Heart left ventricle (tissue), 16 donors: ENCODE measurements at regions not wholly inside any gene's neighbourhood (a gene's known extent, or its start where the extent isn't known, plus 50 kb on each side); places are given as distances from the start of the nearest gene placed in this dataset.

Source experiments
- ATAC-seq, 4 donors: fragments of 200-7000 bp; cut with Tn5 transposase; one replicate each; pipeline ENCODE4 v1.9.1; 2020 to 2022; ENCODE audit warnings: moderate library complexity in 4 of 4, mild to moderate bottlenecking in 3 of 4, moderate number of reproducible peaks in 1 of 4
- DNase-seq, 5 donors: peaks; one replicate each; pipeline ENCODE4 v3.0.0-alpha.2; 2020
- H3K27ac ChIP-seq, 12 donors: fragments of 200-600 bp; sonication (generic) in 4 of 12; one replicate each; pipeline versions ENCODE4 v1.5.0 to v1.8.0; 2016 to 2022; ENCODE audit warnings: mild to moderate bottlenecking in 2 of 12
- H3K27me3 ChIP-seq, 9 donors: fragments of 200-600 bp; sonication (generic) in 2 of 9; one replicate each; pipeline versions ENCODE4 v1.5.1 to v1.8.0; 2016 to 2022; ENCODE audit warnings: mild to moderate bottlenecking in 3 of 9
- H3K36me3 ChIP-seq, 9 donors: fragments of 200-600 bp; sonication (generic) in 2 of 9; one replicate each; pipeline versions ENCODE4 v1.5.0 to v1.8.0; 2018 to 2022; ENCODE audit warnings: mild to moderate bottlenecking in 2 of 9
- H3K4me1 ChIP-seq, 12 donors: fragments of 200-600 bp; sonication (generic) in 4 of 12; one replicate each; pipeline versions ENCODE4 v1.5.0 to v1.8.0; 2016 to 2022; ENCODE audit warnings: mild to moderate bottlenecking in 3 of 12
- H3K4me3 ChIP-seq, 12 donors: fragments of 200-600 bp; sonication (generic) in 4 of 12; one replicate each; pipeline versions ENCODE4 v1.5.0 to v1.8.0; 2017 to 2022; ENCODE audit warnings: mild to moderate bottlenecking in 9 of 12, moderate library complexity in 4 of 12
- H3K9me3 ChIP-seq, 12 donors: fragments of 200-600 bp; sonication (generic) in 4 of 12; one replicate each; pipeline versions ENCODE4 v1.5.0 to v1.8.0; 2016 to 2022; ENCODE audit warnings: mild to moderate bottlenecking in 1 of 12
- POLR2A ChIP-seq, 2 donors: fragments of 450-650 bp; IDR thresholded peaks; one replicate each; pipeline ENCODE4 v1.6.1; 2017; ENCODE audit warnings: antibody characterized with exemption in 2 of 2, mild to moderate bottlenecking in 2 of 2, moderate library complexity in 2 of 2
- WGBS, 4 donors: extraction: QIAGEN DNeasy Blood & Tissue Kit in 2 of 4; methylation state at CpG; one replicate each; pipeline versions ENCODE4 v1.1.5 to v1.1.7; 2013 to 2018; 5-methylcytosine and 5-hydroxymethylcytosine counted together
- intact Hi-C, 10 donors: fragments of 100-400 bp; cut with DNase I; formaldehyde crosslinking; loops; one replicate each; pipeline versions ENCODE4 v1.11.1 to v1.14.2; 2022
- TF ChIP-seq, protein P1 (sequence below), 12 donors: fragments of 200-600 bp; sonication (generic) in 4 of 12; IDR thresholded peaks; one replicate each; pipeline versions ENCODE4 v1.5.0 to v1.8.0; 2018 to 2022; ENCODE audit warnings: antibody characterized with exemption in 12 of 12, mild to moderate bottlenecking in 5 of 12
- donor health status: ischemic (EF 13 %, LVEDD 7.1; RV severe dilation, severe dysfunction).
- donor health status: healthy with polysubstance abuse.
- donor health status: DM: no; HTN: yes; CAD: no.
- donor health status: DM: no; HTN: no; CAD: no.
- donor health status: ischemic (EF 25% LVEDD 6.9; RV normal size, moderate dysfunction).
- donor health status: ischemic (EF 25% LVEDD 5.7; RV mildly dilated, moderate dysfunction).
- donor health status: healthy.
- donor health status: DM: yes; HTN: yes; CAD: no.
- donor health status: ischemic (EF 35%, LVEDD 5.7; RV mildly dilated, moderate dysfunction).
- donor health status: nonischemic (EF 11% LVEDD 7.7; RV severe dilation, severe dysfunction).
- donor health status: DM: yes; HTN: yes; CAD: no.
- donor health status: PGD.
- donor health status: ischemic (EF 29% LVEDD 5.4; RV normal size, mild dysfunction).
- donor health status: nonischemic (EF 23%, LVEDD 6.1; RV moderate dilation, normal function).

DNA sequence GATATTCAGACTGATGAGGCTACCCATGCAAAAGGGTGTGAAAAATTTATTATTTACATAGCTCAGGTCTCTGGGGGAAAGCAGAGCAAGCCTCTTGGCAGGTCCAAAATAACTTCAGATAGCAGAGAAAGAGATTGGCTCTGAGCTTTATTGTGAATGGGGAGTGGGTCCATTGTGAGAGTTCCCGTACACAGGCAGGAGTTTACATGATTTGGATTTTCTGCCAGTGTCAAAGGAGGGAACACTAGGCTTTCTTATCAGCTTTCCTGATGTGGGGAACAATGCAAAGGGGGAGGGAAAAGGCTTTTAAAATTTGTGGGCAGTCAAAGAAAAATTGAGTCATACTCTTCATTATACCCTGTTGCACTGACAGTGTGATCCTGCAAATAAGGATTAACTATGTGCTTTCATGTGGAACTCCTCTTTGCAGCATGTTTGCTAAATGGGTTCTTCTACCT lies 615.0 kb upstream of the RIOK2 start:
- H3K4me3 ChIP-seq: no peak overlapping the region
- H3K9me3 ChIP-seq: peaks cover 0 to 4% (median 0%) of the 10 kb centered on the region in 12 donors
- no peak overlapping the region for H3K27ac ChIP-seq
- DNase-seq (no peak), ATAC-seq (no peak)
- no peaks in the 10 kb centered on the region for H3K36me3 ChIP-seq
- 21 to 41% (median 34%) methylated on average over 1 of the region's 1 CpG for WGBS, 4 donors
- TF ChIP-seq POLR2A (IDR thresholded peaks at IDR 0.05): no peak
- TF ChIP-seq, protein P1, sequence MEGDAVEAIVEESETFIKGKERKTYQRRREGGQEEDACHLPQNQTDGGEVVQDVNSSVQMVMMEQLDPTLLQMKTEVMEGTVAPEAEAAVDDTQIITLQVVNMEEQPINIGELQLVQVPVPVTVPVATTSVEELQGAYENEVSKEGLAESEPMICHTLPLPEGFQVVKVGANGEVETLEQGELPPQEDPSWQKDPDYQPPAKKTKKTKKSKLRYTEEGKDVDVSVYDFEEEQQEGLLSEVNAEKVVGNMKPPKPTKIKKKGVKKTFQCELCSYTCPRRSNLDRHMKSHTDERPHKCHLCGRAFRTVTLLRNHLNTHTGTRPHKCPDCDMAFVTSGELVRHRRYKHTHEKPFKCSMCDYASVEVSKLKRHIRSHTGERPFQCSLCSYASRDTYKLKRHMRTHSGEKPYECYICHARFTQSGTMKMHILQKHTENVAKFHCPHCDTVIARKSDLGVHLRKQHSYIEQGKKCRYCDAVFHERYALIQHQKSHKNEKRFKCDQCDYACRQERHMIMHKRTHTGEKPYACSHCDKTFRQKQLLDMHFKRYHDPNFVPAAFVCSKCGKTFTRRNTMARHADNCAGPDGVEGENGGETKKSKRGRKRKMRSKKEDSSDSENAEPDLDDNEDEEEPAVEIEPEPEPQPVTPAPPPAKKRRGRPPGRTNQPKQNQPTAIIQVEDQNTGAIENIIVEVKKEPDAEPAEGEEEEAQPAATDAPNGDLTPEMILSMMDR (IDR thresholded peaks at IDR 0.05): no peak
- intact Hi-C loops: no loop called here
- H3K27me3 ChIP-seq: no peaks in the 10 kb centered on the region
- H3K4me1 ChIP-seq: peaks cover 0 to 3% (median 0%) of the 10 kb centered on the region in 12 donors

DNA sequence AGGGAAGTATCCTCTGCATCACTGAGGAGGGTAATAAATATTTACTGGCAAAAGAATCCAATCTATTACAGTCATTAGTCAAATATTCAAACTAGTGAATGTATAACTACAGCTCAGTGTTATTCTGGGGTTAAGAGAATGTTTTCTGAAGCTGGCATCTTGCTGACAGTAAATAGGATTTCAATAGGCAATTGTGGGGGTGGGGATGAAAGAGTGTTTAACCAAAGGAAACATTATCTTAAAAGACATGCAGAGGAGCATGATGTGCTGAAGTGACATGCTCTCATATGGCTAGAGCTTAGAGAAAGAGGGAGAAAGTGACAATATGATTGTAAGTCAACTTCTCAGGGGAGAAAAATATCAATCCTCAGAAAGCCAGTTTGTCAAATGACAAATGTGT lies 618.4 kb upstream of the RIOK2 start:
- H3K4me3 ChIP-seq: no peak overlapping the region
- peaks cover 0 to 25% (median 1%) of the 10 kb centered on the region in 12 donors for H3K9me3 ChIP-seq
- no peak overlapping the region for H3K27ac ChIP-seq
- TF ChIP-seq POLR2A (IDR thresholded peaks at IDR 0.05): no peak
- TF ChIP-seq, protein P1 (IDR thresholded peaks at IDR 0.05): no peak
- ATAC-seq (no peak), DNase-seq (no peak)
- no peaks in the 10 kb centered on the region for H3K27me3 ChIP-seq
- intact Hi-C loops: no loop called here
- peaks cover 0 to 3% (median 0%) of the 10 kb centered on the region in 12 donors for H3K4me1 ChIP-seq
- no peaks in the 10 kb centered on the region for H3K36me3 ChIP-seq

GRCh38 chr5:97820138-97820537 lies 637.1 kb upstream of the RIOK2 start:
- no peaks in the 10 kb centered on the region for H3K27me3 ChIP-seq
- DNase-seq (no peak), ATAC-seq (no peak)
- no peak for TF ChIP-seq POLR2A (IDR thresholded peaks at IDR 0.05)
- TF ChIP-seq, protein P1 (IDR thresholded peaks at IDR 0.05): no peak
- H3K4me1 ChIP-seq: no peaks in the 10 kb centered on the region
- WGBS, 4 donors: 86 to 93% (median 92%) methylated on average over 2 of the region's 2 CpGs
- intact Hi-C loops: no loop called here
- H3K4me3 ChIP-seq: no peak overlapping the region
- peaks cover 0 to 21% (median 0%) of the 10 kb centered on the region in 12 donors for H3K9me3 ChIP-seq
- no peak overlapping the region for H3K27ac ChIP-seq
- H3K36me3 ChIP-seq: no peaks in the 10 kb centered on the region

DNA sequence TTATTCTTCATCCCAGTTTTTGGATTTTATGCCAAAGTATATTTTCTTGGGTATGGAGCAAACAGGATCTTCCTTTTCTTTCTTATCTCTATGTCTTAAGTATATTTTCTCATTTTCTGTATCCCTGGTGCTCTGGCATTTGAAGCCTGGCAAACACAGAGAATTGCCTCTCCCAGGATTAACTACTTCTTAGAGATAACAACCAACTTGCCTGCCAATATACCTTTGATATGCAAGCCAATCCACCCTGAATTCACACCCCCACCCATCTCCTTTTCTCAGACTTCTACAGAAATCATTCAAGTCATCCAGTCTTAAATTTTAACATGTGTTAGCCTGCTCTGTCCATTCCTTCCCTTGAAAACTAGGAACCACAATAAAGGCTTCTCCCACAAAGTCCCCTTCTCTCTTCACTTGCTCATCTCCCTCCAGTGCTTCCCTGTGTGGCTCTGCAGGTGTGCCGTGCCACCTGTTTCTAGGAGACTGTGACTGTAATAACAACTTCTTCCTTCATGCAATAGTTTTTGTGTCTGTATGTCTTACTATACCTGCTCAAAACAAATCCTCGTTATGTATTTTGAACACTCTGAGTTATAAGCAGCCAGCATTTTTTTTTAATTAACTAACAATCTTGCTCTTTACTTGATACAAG lies 649.7 kb upstream of the RIOK2 start:
- Histone ChIP-seq H3K4me3 (no peak overlapping the region), H3K36me3 (no peaks in the 10 kb centered on the region), H3K9me3 (peaks cover 0 to 14% (median 0%) of the 10 kb centered on the region in 12 donors), H3K4me1 (peaks cover 0 to 2% (median 0%) of the 10 kb centered on the region in 12 donors), H3K27ac (no peak overlapping the region), H3K27me3 (no peaks in the 10 kb centered on the region)
- intact Hi-C loops: loop anchor here in 1 of 10 donors (10.0 kb wide), 1 partner anchor 72 kb away; no protein-coding TSS in a partner anchor
- ATAC-seq (no peak), DNase-seq (no peak)
- TF ChIP-seq, protein P1 (IDR thresholded peaks at IDR 0.05): no peak
- TF ChIP-seq POLR2A (IDR thresholded peaks at IDR 0.05): no peak
- 45 to 88% (median 70%) methylated on average over 2 of the region's 2 CpGs for WGBS, 4 donors
